ENCODE measurements at regions not wholly inside any gene's neighbourhood (a gene's known extent, or its start where the extent isn't known, plus 50 kb on each side); places are given as distances from the start of the nearest gene placed in this dataset.
"Not testable (repeated sequence)": the region's sequence is repeated elsewhere in the genome, so short reads cannot be mapped to it uniquely, and the experiment has no call there.

- Histone ChIP-seq H3K4me3 (ENCODE audit: low read depth, low read length) (no peak overlapping the region), H3K27me3 (ENCODE audit: insufficient read depth, low read length) (peaks cover 25% of the 10 kb centered on the region), H3K79me2 (ENCODE audit: control insufficient read depth, insufficient read depth, low read length, unreplicated experiment) (no peaks in the 10 kb centered on the region), H3K4me1 (ENCODE audit: control insufficient read depth, insufficient read depth, low read length, unreplicated experiment) (no peaks in the 10 kb centered on the region), H3K27ac (ENCODE audit: low read depth, low read length) (no peak overlapping the region), H2AFZ (ENCODE audit: low read length, unreplicated experiment) (no peak overlapping the region), H3K36me3 (ENCODE audit: insufficient read depth, low read length) (no peaks in the 10 kb centered on the region)
These were observed 758.0 kb upstream of the MMS22L start for GRCh38 chr6:98041056-98041455.

- H3K27me3 ChIP-seq (ENCODE audit: insufficient read depth, low read length): peaks cover 29% of the 10 kb centered on the region
- no peak overlapping the region for H2AFZ ChIP-seq (ENCODE audit: low read length, unreplicated experiment)
- no peaks in the 10 kb centered on the region for H3K36me3 ChIP-seq (ENCODE audit: insufficient read depth, low read length)
- no peaks in the 10 kb centered on the region for H3K4me1 ChIP-seq (ENCODE audit: control insufficient read depth, insufficient read depth, low read length, unreplicated experiment)
- H3K4me3 ChIP-seq (ENCODE audit: low read depth, low read length): no peak overlapping the region
- no peak overlapping the region for H3K27ac ChIP-seq (ENCODE audit: low read depth, low read length)
- H3K79me2 ChIP-seq (ENCODE audit: control insufficient read depth, insufficient read depth, low read length, unreplicated experiment): no peaks in the 10 kb centered on the region
These were observed 758.9 kb upstream of the MMS22L start for GRCh38 chr6:98041921-98042320.

- Histone ChIP-seq H3K79me2 (ENCODE audit: control insufficient read depth, insufficient read depth, low read length, unreplicated experiment) (no peaks in the 10 kb centered on the region), H3K27ac (ENCODE audit: low read depth, low read length) (no peak overlapping the region), H3K27me3 (ENCODE audit: insufficient read depth, low read length) (peaks cover 30% of the 10 kb centered on the region), H3K4me1 (ENCODE audit: control insufficient read depth, insufficient read depth, low read length, unreplicated experiment) (no peaks in the 10 kb centered on the region), H3K36me3 (ENCODE audit: insufficient read depth, low read length) (no peaks in the 10 kb centered on the region), H3K4me3 (ENCODE audit: low read depth, low read length) (no peak overlapping the region), H2AFZ (ENCODE audit: low read length, unreplicated experiment) (no peak overlapping the region)
These were observed 761.1 kb upstream of the MMS22L start for GRCh38 chr6:98044151-98044561.

DNA sequence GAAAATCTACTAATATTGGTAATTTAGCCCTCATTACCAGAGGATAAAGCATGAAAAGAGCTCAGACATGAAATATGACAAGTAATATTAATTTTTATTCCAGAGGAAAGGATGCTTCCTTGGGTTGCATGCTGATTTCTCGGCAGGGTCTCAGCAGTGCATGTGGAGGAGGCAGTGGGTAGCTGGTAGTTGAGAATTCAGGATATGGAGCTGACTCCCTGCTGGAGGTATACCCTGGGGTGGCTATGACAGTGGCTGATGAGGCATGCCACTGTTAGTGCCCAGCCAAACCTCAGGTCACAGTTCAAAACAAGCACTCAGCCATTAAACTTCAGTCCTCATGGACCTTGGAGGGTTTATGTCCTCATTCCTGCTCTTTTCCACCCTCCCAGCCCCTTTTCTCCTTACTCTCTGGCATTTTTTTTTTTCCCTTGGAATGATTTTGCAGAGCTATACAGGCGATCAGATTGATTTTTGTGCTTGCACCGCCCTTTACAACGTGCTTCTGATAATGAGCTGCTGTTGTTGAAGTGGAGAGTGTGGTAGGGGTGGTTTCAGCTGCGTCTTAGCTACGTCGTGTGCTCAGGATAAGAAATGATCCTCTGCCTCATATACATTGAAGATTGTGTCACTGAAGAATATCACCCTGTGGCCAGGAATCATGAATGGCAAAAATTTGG lies 761.9 kb upstream of the MMS22L start:
- H3K27ac ChIP-seq (ENCODE audit: low read depth, low read length): no peak overlapping the region
- H2AFZ ChIP-seq (ENCODE audit: low read length, unreplicated experiment): no peak overlapping the region
- H3K36me3 ChIP-seq (ENCODE audit: insufficient read depth, low read length): no peaks in the 10 kb centered on the region
- H3K4me1 ChIP-seq (ENCODE audit: control insufficient read depth, insufficient read depth, low read length, unreplicated experiment): no peaks in the 10 kb centered on the region
- H3K79me2 ChIP-seq (ENCODE audit: control insufficient read depth, insufficient read depth, low read length, unreplicated experiment): no peaks in the 10 kb centered on the region
- peaks cover 37% of the 10 kb centered on the region for H3K27me3 ChIP-seq (ENCODE audit: insufficient read depth, low read length)
- H3K4me3 ChIP-seq (ENCODE audit: low read depth, low read length): no peak overlapping the region

DNA sequence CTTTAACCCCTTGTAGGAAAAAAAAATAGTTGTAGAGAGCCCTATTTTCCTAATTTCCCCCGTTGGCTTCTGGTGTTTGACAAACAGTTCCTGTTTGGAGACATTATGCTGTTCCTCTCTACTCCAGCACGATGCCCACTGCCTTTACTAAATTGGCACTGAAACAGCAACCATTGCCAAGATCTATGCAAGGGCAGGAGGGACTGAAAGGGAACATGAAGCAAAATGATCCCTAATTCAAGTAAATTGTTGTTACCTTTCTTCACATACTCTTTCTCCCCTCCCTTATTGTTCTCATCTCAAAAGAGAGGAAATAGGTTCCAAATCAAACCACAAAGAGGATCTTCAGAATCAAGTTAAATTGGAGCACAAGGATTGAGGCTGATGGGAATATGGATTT lies 764.1 kb upstream of the MMS22L start:
- no peaks in the 10 kb centered on the region for H3K36me3 ChIP-seq (ENCODE audit: insufficient read depth, low read length)
- H3K79me2 ChIP-seq (ENCODE audit: control insufficient read depth, insufficient read depth, low read length, unreplicated experiment): no peaks in the 10 kb centered on the region
- peaks cover 39% of the 10 kb centered on the region for H3K27me3 ChIP-seq (ENCODE audit: insufficient read depth, low read length)
- H3K27ac ChIP-seq (ENCODE audit: low read depth, low read length): no peak overlapping the region
- H3K4me3 ChIP-seq (ENCODE audit: low read depth, low read length): no peak overlapping the region
- no peaks in the 10 kb centered on the region for H3K4me1 ChIP-seq (ENCODE audit: control insufficient read depth, insufficient read depth, low read length, unreplicated experiment)
- no peak overlapping the region for H2AFZ ChIP-seq (ENCODE audit: low read length, unreplicated experiment)

DNA sequence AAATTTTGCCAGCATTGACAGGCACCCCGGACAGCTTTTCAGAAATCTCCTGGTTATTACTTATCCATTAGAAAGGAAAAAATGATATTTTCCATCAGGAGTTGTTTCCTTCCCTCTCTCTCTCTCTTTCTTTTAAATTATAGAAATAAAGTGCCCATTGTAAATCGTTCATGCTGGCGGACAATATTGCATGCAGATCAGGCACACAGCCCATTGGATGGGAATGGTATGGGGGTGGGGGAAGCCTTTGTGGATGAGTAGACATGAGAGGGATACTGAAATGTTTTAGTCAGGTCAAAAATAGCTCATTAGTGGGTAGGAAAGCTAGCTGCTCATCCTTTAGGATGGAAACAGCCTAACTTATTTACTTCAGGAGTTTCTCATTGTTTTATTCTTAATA lies 764.9 kb upstream of the MMS22L start:
- peaks cover 36% of the 10 kb centered on the region for H3K27me3 ChIP-seq (ENCODE audit: insufficient read depth, low read length)
- H3K4me3 ChIP-seq (ENCODE audit: low read depth, low read length): no peak overlapping the region
- H2AFZ ChIP-seq (ENCODE audit: low read length, unreplicated experiment): no peak overlapping the region
- no peak overlapping the region for H3K27ac ChIP-seq (ENCODE audit: low read depth, low read length)
- H3K36me3 ChIP-seq (ENCODE audit: insufficient read depth, low read length): no peaks in the 10 kb centered on the region
- H3K4me1 ChIP-seq (ENCODE audit: control insufficient read depth, insufficient read depth, low read length, unreplicated experiment): no peaks in the 10 kb centered on the region
- H3K79me2 ChIP-seq (ENCODE audit: control insufficient read depth, insufficient read depth, low read length, unreplicated experiment): no peaks in the 10 kb centered on the region

- Histone ChIP-seq H3K79me2 (ENCODE audit: control insufficient read depth, insufficient read depth, low read length, unreplicated experiment) (no peaks in the 10 kb centered on the region), H3K36me3 (ENCODE audit: insufficient read depth, low read length) (no peaks in the 10 kb centered on the region), H2AFZ (ENCODE audit: low read length, unreplicated experiment) (no peak overlapping the region), H3K27ac (ENCODE audit: low read depth, low read length) (no peak overlapping the region), H3K4me1 (ENCODE audit: control insufficient read depth, insufficient read depth, low read length, unreplicated experiment) (no peaks in the 10 kb centered on the region), H3K4me3 (ENCODE audit: low read depth, low read length) (no peak overlapping the region), H3K27me3 (ENCODE audit: insufficient read depth, low read length) (peaks cover 10% of the 10 kb centered on the region)
These were observed 771.4 kb upstream of the MMS22L start for GRCh38 chr6:98054453-98054852.

- Histone ChIP-seq H3K36me3 (ENCODE audit: insufficient read depth, low read length) (no peaks in the 10 kb centered on the region), H2AFZ (ENCODE audit: low read length, unreplicated experiment) (no peak overlapping the region), H3K27ac (ENCODE audit: low read depth, low read length) (no peak overlapping the region), H3K4me3 (ENCODE audit: low read depth, low read length) (no peak overlapping the region), H3K27me3 (ENCODE audit: insufficient read depth, low read length) (no peaks in the 10 kb centered on the region; the same call in 1 of the 2 replicates), H3K79me2 (ENCODE audit: control insufficient read depth, insufficient read depth, low read length, unreplicated experiment) (no peaks in the 10 kb centered on the region), H3K4me1 (ENCODE audit: control insufficient read depth, insufficient read depth, low read length, unreplicated experiment) (no peaks in the 10 kb centered on the region)
These were observed 773.9 kb upstream of the MMS22L start for GRCh38 chr6:98056955-98057354.

- Histone ChIP-seq H3K4me1 (ENCODE audit: control insufficient read depth, insufficient read depth, low read length, unreplicated experiment) (no peaks in the 10 kb centered on the region), H3K79me2 (ENCODE audit: control insufficient read depth, insufficient read depth, low read length, unreplicated experiment) (no peaks in the 10 kb centered on the region), H3K36me3 (ENCODE audit: insufficient read depth, low read length) (no peaks in the 10 kb centered on the region), H2AFZ (ENCODE audit: low read length, unreplicated experiment) (no peak overlapping the region), H3K27ac (ENCODE audit: low read depth, low read length) (no peak overlapping the region), H3K4me3 (ENCODE audit: low read depth, low read length) (no peak overlapping the region), H3K27me3 (ENCODE audit: insufficient read depth, low read length) (no peaks in the 10 kb centered on the region)
These were observed 767.0 kb upstream of the POU3F2 start for GRCh38 chr6:98067375-98067774.

DNA sequence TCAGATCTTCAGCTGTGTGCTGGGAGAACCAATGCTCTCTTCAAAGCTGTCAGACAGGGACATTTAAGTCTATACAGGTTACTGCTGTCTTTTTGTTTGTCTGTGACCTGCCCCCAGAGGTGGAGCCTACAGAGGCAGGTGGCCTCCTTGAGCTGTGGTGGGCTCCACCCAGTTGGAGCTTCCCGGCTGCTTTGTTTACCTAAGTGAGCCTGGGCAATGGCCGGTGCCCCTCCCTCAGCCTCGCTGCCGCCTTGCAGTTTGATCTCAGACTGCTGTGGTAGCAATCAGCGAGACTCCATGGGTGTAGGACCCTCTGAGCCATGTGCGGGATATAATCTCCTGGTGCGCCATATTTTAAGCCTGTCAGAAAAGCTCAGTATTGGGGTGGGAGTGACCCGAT lies 745.8 kb upstream of the POU3F2 start:
- not testable (repeated sequence) for H3K36me3 ChIP-seq (ENCODE audit: insufficient read depth, low read length); H3K27me3 ChIP-seq (ENCODE audit: insufficient read depth, low read length); H3K4me3 ChIP-seq (ENCODE audit: low read depth, low read length); H3K27ac ChIP-seq (ENCODE audit: low read depth, low read length); H3K4me1 ChIP-seq (ENCODE audit: control insufficient read depth, insufficient read depth, low read length, unreplicated experiment); H2AFZ ChIP-seq (ENCODE audit: low read length, unreplicated experiment); H3K79me2 ChIP-seq (ENCODE audit: control insufficient read depth, insufficient read depth, low read length, unreplicated experiment)

- Histone ChIP-seq H3K4me1 (ENCODE audit: control insufficient read depth, insufficient read depth, low read length, unreplicated experiment) (no peaks in the 10 kb centered on the region), H2AFZ (ENCODE audit: low read length, unreplicated experiment) (no peak overlapping the region), H3K27me3 (ENCODE audit: insufficient read depth, low read length) (no peaks in the 10 kb centered on the region), H3K36me3 (ENCODE audit: insufficient read depth, low read length) (no peaks in the 10 kb centered on the region), H3K4me3 (ENCODE audit: low read depth, low read length) (no peak overlapping the region), H3K27ac (ENCODE audit: low read depth, low read length) (no peak overlapping the region), H3K79me2 (ENCODE audit: control insufficient read depth, insufficient read depth, low read length, unreplicated experiment) (no peaks in the 10 kb centered on the region)
These were observed 742.0 kb upstream of the POU3F2 start for GRCh38 chr6:98092331-98092730.

All from ACC112 (cell line).